GM23338 (cell line): ENCODE measurements at regions not wholly inside any gene's neighbourhood (a gene's known extent, or its start where the extent isn't known, plus 50 kb on each side); places are given as distances from the start of the nearest gene placed in this dataset.

ENCODE experiments used
- CREB1 ChIP-seq: fragments of 250-450 bp; sonication (Bioruptor Pico); IDR thresholded peaks from 2 replicates; pipeline ENCODE4 v1.5.0; 2020; ENCODE audit warnings: low read depth, mild to moderate bottlenecking, moderate library complexity
- EZH2 ChIP-seq: fragments of 200-600 bp; sonication (generic); IDR thresholded peaks from one replicate; pipeline ENCODE4 v1.8.0; 2017; ENCODE audit warnings: antibody characterized with exemption, mild to moderate bottlenecking, low read depth; ENCODE audit not compliant: unreplicated experiment
- EZH2phosphoT487 ChIP-seq: fragments of 200-600 bp; sonication (generic); IDR thresholded peaks from one replicate; pipeline ENCODE4 v1.8.1; 2018; ENCODE audit warnings: antibody characterized with exemption; ENCODE audit not compliant: unreplicated experiment
- TF ChIP-seq, protein P1 (sequence below), 2 experiments: fragments of 200-600 bp in 1 of 2; sonication (generic) in 1 of 2; conservative IDR thresholded peaks; 2 replicates each; pipeline versions ENCODE4 v1.5.1 to v1.6.1; 2016 to 2017; ENCODE audit warnings: antibody characterized with exemption in 2 of 2, low read depth in 2 of 2, mild to moderate bottlenecking in 2 of 2, moderate library complexity in 1 of 2
- TF ChIP-seq, protein P2 (sequence below): IDR thresholded peaks from one replicate; pipeline ENCODE4 v1.6.1; 2018; ENCODE audit warnings: antibody characterized with exemption; ENCODE audit not compliant: unreplicated experiment

DNA sequence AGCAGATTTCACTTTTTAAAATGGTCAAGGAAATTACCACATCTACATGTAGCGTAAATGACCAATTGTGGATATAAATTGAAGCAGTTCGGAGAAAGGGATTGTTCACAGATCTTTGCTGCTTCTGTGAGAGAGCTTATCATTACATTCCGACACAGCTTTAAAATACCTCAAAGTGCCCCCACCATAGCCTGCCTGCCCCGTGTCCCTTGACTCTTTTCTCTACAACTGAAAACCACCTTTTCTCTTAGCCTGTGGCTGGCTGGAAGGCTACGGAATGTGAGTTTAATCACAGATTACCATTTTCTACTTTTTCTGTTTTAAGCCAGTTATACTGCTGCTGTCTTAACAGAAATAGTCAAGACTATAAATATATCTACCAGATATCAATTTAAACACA is 347.2 kb upstream of the MAP3K7 start:
- TF ChIP-seq EZH2 (no peak), EZH2phosphoT487 (no peak), CREB1 (CRISPR knock-in tag) (no peak)
- TF ChIP-seq, protein P1, sequence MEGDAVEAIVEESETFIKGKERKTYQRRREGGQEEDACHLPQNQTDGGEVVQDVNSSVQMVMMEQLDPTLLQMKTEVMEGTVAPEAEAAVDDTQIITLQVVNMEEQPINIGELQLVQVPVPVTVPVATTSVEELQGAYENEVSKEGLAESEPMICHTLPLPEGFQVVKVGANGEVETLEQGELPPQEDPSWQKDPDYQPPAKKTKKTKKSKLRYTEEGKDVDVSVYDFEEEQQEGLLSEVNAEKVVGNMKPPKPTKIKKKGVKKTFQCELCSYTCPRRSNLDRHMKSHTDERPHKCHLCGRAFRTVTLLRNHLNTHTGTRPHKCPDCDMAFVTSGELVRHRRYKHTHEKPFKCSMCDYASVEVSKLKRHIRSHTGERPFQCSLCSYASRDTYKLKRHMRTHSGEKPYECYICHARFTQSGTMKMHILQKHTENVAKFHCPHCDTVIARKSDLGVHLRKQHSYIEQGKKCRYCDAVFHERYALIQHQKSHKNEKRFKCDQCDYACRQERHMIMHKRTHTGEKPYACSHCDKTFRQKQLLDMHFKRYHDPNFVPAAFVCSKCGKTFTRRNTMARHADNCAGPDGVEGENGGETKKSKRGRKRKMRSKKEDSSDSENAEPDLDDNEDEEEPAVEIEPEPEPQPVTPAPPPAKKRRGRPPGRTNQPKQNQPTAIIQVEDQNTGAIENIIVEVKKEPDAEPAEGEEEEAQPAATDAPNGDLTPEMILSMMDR (conservative IDR thresholded peaks at IDR 0.05; ENCODE audit: low read depth in 2 of 2) = no peak
- TF ChIP-seq, protein P2, sequence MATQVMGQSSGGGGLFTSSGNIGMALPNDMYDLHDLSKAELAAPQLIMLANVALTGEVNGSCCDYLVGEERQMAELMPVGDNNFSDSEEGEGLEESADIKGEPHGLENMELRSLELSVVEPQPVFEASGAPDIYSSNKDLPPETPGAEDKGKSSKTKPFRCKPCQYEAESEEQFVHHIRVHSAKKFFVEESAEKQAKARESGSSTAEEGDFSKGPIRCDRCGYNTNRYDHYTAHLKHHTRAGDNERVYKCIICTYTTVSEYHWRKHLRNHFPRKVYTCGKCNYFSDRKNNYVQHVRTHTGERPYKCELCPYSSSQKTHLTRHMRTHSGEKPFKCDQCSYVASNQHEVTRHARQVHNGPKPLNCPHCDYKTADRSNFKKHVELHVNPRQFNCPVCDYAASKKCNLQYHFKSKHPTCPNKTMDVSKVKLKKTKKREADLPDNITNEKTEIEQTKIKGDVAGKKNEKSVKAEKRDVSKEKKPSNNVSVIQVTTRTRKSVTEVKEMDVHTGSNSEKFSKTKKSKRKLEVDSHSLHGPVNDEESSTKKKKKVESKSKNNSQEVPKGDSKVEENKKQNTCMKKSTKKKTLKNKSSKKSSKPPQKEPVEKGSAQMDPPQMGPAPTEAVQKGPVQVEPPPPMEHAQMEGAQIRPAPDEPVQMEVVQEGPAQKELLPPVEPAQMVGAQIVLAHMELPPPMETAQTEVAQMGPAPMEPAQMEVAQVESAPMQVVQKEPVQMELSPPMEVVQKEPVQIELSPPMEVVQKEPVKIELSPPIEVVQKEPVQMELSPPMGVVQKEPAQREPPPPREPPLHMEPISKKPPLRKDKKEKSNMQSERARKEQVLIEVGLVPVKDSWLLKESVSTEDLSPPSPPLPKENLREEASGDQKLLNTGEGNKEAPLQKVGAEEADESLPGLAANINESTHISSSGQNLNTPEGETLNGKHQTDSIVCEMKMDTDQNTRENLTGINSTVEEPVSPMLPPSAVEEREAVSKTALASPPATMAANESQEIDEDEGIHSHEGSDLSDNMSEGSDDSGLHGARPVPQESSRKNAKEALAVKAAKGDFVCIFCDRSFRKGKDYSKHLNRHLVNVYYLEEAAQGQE = no peak
